Panc1 (cell line): ENCODE measurements at regions not wholly inside any gene's neighbourhood (a gene's known extent, or its start where the extent isn't known, plus 50 kb on each side); places are given as distances from the start of the nearest gene placed in this dataset.

Experiments
- ATAC-seq: fragments of 200-7000 bp; cut with Tn5 transposase; 2 replicates; pipeline ENCODE4 v1.9.1; 2020; ENCODE audit warnings: mild to moderate bottlenecking, moderate library complexity
- BruUV-seq: library from RNA; stranded (reverse); fragments of 400-500 nt; replicated peaks from 2 replicates; lab custom pipeline; 2021; lab: Mats Ljungman, UMichigan
- CTCF ChIA-PET: fragments of 300-600 bp; sonication (Branson Sonifier 250); formaldehyde crosslinking; loops from one replicate; lab custom pipeline; 2022; ENCODE audit warnings: antibody characterized with exemption; lab: Charles Lee
- POLR2A ChIA-PET: fragments of 300-600 bp; sonication (Branson Sonifier 250); formaldehyde crosslinking; loops from one replicate; lab custom pipeline; 2022; ENCODE audit warnings: antibody characterized with exemption; lab: Charles Lee
- DNase-seq: peaks from one replicate; pipeline ENCODE4 v3.0.0-alpha.2; 2010; ENCODE audit warnings: low read depth, low spot score
- H3K27ac ChIP-seq: 2 replicates; pipeline ENCODE4 v1.5.1; 2011; ENCODE audit warnings: mild to moderate bottlenecking, low read length, inconsistent platforms
- H3K27me3 ChIP-seq: fragments of 200-500 bp; sonication (Bioruptor generic); 2 replicates; pipeline ENCODE4 v1.6.0; 2014; ENCODE audit warnings: low read length, inconsistent platforms; ENCODE audit not compliant: control insufficient read depth, insufficient read depth
- H3K36me3 ChIP-seq: fragments of 200-500 bp; sonication (Bioruptor generic); 2 replicates; pipeline ENCODE4 v1.5.1; 2014; ENCODE audit warnings: inconsistent platforms, mild to moderate bottlenecking, low read length, moderate library complexity; ENCODE audit not compliant: control insufficient read depth, insufficient read depth
- H3K4me1 ChIP-seq: 2 replicates; pipeline ENCODE4 v1.5.1; 2011; ENCODE audit warnings: inconsistent platforms, mild to moderate bottlenecking, low read length, moderate library complexity; ENCODE audit not compliant: control insufficient read depth, insufficient read depth
- H3K4me3 ChIP-seq, 2 experiments: 2 replicates each; pipeline ENCODE4 v1.5.1; 2011 to 2012; ENCODE audit warnings: low read depth in 2 of 2, low read length in 2 of 2, mild to moderate bottlenecking in 2 of 2, inconsistent platforms in 1 of 2, moderate library complexity in 1 of 2
- H3K9me3 ChIP-seq: fragments of 200-500 bp; sonication (Bioruptor generic); 2 replicates; pipeline ENCODE4 v1.5.1; 2014; ENCODE audit warnings: low read depth, mild to moderate bottlenecking, inconsistent platforms, low read length, moderate library complexity; ENCODE audit not compliant: control insufficient read depth, insufficient read depth
- POLR2AphosphoS5 ChIP-seq: IDR thresholded peaks from 2 replicates; pipeline ENCODE4 v1.6.1; 2012; ENCODE audit warnings: mild to moderate bottlenecking, low read depth, low read length, moderate library complexity
- REST ChIP-seq, 2 experiments: IDR thresholded peaks; 2 replicates each; pipeline ENCODE4 v1.6.1; 2011 to 2012; ENCODE audit warnings: low read depth in 2 of 2, control low read depth in 1 of 2, low read length in 1 of 2, mild to moderate bottlenecking in 1 of 2, moderate library complexity in 1 of 2; ENCODE audit not compliant: insufficient read depth in 1 of 2
- SIN3A ChIP-seq: IDR thresholded peaks from 2 replicates; pipeline ENCODE4 v1.6.1; 2012; ENCODE audit warnings: low read depth, mild to moderate bottlenecking, low read length, moderate library complexity, borderline replicate concordance; ENCODE audit not compliant: insufficient read depth
- TCF7L2 ChIP-seq: IDR thresholded peaks from 2 replicates; pipeline ENCODE4 v1.6.1; 2011; ENCODE audit warnings: mild to moderate bottlenecking, low read depth, low read length, inconsistent platforms
- in situ Hi-C: cut with HindIII; loops from 2 replicates; pipeline ENCODE4 v1.10.0; 2016; ENCODE audit warnings: low sequenced_read_pairs, low pct_unique_long_range_greater_than_20kb
- intact Hi-C: fragments of 100-400 bp; cut with micrococcal nuclease; formaldehyde crosslinking; loops from one replicate; pipeline ENCODE4 v1.10.0; 2022; ENCODE audit not compliant: unreplicated experiment
- TF ChIP-seq, protein P1 (sequence below): fragments of 450-650 bp; IDR thresholded peaks from 2 replicates; pipeline ENCODE4 v1.5.1; 2017; ENCODE audit warnings: mild to moderate bottlenecking

DNA sequence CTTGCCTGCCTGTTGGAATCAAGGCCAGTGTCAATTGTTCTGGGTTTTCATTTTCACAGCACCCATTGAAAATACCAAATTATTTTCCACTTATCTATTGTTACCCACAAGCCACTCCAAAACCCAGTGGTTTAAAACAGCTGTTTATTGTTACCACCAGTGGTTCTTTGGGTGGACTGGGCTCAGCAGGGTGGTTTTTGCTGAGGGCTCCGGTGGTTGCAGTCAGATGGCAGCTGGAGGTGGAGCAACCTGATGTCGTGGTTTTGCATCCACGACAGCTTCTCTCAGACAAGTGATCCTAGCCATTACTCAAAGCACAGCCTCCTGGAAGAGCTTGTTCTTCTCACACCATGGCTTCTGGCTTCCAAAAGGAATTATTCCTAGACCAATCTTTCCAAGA is 235.1 kb upstream of the ADARB2 start:
- POLR2A ChIA-PET: no interaction called here
- DNase-seq (no peak), ATAC-seq (no peak)
- in situ Hi-C loops: no loop called here
- CTCF ChIA-PET: no interaction called here
- Histone ChIP-seq H3K27ac (no peak overlapping the region), H3K36me3 (no peaks in the 10 kb centered on the region), H3K4me3 (no peak overlapping the region), H3K9me3 (no peaks in the 10 kb centered on the region), H3K27me3 (no peaks in the 10 kb centered on the region), H3K4me1 (no peaks in the 10 kb centered on the region)
- TF ChIP-seq SIN3A (no peak), POLR2AphosphoS5 (no peak), REST (IDR thresholded peaks at IDR 0.05; ENCODE audit: insufficient read depth in 1 of 2, low read depth in 2 of 2, low read length in 1 of 2) (no peak), TCF7L2 (no peak)
- TF ChIP-seq, protein P1, sequence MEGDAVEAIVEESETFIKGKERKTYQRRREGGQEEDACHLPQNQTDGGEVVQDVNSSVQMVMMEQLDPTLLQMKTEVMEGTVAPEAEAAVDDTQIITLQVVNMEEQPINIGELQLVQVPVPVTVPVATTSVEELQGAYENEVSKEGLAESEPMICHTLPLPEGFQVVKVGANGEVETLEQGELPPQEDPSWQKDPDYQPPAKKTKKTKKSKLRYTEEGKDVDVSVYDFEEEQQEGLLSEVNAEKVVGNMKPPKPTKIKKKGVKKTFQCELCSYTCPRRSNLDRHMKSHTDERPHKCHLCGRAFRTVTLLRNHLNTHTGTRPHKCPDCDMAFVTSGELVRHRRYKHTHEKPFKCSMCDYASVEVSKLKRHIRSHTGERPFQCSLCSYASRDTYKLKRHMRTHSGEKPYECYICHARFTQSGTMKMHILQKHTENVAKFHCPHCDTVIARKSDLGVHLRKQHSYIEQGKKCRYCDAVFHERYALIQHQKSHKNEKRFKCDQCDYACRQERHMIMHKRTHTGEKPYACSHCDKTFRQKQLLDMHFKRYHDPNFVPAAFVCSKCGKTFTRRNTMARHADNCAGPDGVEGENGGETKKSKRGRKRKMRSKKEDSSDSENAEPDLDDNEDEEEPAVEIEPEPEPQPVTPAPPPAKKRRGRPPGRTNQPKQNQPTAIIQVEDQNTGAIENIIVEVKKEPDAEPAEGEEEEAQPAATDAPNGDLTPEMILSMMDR: no peak
- BruUV-seq: no TSS peak
- intact Hi-C loops: no loop called here

GRCh38 chr10:1968257-1969033 is 231.1 kb upstream of the ADARB2 start:
- BruUV-seq: no TSS peak
- Histone ChIP-seq H3K27me3 (no peaks in the 10 kb centered on the region), H3K36me3 (no peaks in the 10 kb centered on the region), H3K4me1 (no peaks in the 10 kb centered on the region), H3K9me3 (no peaks in the 10 kb centered on the region), H3K27ac (no peak overlapping the region), H3K4me3 (no peak overlapping the region)
- DNase-seq (no peak), ATAC-seq (no peak)
- in situ Hi-C loops (no loop called here), intact Hi-C loops (no loop called here)
- TF ChIP-seq POLR2AphosphoS5 (no peak), REST (IDR thresholded peaks at IDR 0.05; ENCODE audit: insufficient read depth in 1 of 2, low read depth in 2 of 2, low read length in 1 of 2) (no peak), SIN3A (no peak), TCF7L2 (no peak)
- TF ChIP-seq, protein P1: no peak
- ChIA-PET POLR2A (no interaction called here), CTCF (no interaction called here)
